Fibroblast of mammary gland (primary cell): ENCODE measurements at regions not wholly inside any gene's neighbourhood (a gene's known extent, or its start where the extent isn't known, plus 50 kb on each side); places are given as distances from the start of the nearest gene placed in this dataset.

Source experiments
- DNase-seq: peaks from one replicate; pipeline ENCODE4 v3.0.0-alpha.2; 2010; ENCODE audit warnings: low read depth
- H3K4me3 ChIP-seq: 2 replicates; pipeline ENCODE4 v1.5.1; 2011; ENCODE audit warnings: low read depth, mild to moderate bottlenecking, low read length, moderate library complexity; ENCODE audit not compliant: control insufficient read depth
- TF ChIP-seq, protein P1 (sequence below): conservative IDR thresholded peaks from 2 replicates; pipeline ENCODE4 v1.5.1; 2011; ENCODE audit warnings: low read depth, low read length, inconsistent platforms; ENCODE audit not compliant: control insufficient read depth, insufficient read depth

DNA sequence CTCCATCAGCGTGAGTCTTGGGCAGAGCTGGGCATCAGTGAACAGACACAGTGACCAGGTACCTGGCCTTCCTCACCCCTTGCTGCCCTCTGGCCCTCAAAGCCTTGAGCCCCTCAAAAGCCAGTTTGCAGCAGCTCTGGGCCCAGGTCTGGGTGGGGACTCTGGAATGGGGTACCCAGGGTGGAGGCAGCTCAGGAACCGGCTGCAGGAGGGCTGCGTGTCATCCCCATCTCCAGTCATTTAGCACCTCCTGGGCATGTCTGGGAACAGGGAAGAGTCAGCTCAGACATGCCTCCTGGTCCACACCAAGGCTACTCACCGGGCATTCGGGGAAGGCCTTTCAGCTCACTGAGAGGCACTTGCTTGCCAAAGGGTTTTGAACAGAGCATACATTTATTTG is 503.3 kb downstream of the TCERG1L start:
- no peak overlapping the region for H3K4me3 ChIP-seq
- no peak for DNase-seq
- TF ChIP-seq, protein P1, sequence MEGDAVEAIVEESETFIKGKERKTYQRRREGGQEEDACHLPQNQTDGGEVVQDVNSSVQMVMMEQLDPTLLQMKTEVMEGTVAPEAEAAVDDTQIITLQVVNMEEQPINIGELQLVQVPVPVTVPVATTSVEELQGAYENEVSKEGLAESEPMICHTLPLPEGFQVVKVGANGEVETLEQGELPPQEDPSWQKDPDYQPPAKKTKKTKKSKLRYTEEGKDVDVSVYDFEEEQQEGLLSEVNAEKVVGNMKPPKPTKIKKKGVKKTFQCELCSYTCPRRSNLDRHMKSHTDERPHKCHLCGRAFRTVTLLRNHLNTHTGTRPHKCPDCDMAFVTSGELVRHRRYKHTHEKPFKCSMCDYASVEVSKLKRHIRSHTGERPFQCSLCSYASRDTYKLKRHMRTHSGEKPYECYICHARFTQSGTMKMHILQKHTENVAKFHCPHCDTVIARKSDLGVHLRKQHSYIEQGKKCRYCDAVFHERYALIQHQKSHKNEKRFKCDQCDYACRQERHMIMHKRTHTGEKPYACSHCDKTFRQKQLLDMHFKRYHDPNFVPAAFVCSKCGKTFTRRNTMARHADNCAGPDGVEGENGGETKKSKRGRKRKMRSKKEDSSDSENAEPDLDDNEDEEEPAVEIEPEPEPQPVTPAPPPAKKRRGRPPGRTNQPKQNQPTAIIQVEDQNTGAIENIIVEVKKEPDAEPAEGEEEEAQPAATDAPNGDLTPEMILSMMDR, result no peak

DNA sequence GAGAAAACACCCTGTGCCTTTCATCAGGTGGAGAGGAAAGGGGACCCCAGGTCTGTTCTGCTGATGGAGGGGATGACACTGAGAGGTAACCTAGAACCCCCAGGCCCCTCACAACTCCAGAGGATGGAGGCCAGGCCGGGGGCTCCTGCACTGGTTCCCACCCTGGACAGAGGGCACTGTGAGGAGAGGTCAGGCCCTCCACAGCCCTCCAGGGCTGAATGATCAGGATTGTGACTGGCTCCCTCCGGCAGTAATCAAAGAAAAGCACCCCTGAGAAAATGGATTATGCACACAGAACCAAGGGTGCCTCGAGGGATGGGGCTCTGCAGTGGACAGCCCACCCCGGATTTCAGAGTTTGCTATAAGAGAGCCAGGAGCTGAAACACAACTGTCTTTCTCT is 502.8 kb downstream of the TCERG1L start:
- H3K4me3 ChIP-seq, result no peak overlapping the region
- TF ChIP-seq, protein P1, result no peak
- DNase-seq, result no peak

DNA sequence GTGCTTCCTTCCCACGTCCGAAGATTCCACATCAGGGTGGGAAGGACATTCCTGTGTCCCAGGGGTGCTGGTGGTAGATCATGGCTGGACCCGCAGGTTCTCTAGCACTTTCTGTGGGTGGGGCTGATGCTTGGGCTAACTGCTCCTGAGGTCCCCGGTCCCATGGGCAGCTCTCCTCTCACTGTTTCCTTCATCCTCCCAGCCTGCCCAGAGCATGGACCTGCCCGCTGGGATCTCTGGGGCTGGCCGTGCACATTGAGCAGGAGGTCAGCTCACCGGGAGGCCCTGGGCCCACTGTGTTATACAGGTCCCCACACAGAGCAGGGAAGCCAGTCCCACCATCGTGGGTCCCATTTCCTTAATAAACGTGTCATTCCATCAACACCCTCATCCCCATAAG is 502.3 kb downstream of the TCERG1L start:
- no peak overlapping the region for H3K4me3 ChIP-seq
- DNase-seq, result no peak
- TF ChIP-seq, protein P1, result no peak

DNA sequence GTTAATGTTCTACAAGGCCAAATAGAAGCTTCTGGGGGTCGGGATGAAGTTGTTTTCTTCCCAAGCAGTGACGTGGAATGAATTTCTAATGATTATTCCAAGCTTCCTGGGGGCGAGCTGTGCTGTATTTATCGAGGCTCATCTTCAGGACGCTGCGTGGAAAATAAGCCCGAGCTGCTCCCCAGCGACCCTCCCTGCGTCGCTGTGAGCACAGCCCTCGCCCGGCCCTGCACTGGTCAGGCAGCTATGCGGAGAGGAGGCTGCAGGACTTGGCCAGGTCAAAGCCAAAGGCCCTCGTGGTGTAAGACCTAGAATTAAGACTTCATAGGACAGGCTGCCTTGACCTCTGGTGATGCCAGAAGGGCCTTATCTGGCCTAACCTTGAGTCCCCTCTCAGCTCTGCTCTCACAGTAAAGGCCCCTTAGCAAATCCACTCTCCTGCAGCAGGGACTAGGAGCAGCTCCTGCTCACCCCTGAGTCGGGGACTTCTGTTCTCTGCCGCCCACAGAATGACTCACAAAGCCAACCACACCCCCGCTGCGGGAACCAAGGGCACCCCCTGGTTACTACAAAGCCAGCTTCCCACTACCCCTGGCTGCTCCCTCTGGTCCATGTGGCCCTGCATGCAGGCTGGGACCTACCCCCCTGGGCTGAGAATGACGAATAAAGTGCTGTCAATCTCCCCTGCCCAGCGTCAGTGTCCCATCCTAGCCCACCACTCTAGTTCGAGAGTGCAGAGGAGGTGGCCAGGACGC is 501.6 kb downstream of the TCERG1L start:
- no peak overlapping the region for H3K4me3 ChIP-seq
- DNase-seq, result no peak
- TF ChIP-seq, protein P1, result no peak

DNA sequence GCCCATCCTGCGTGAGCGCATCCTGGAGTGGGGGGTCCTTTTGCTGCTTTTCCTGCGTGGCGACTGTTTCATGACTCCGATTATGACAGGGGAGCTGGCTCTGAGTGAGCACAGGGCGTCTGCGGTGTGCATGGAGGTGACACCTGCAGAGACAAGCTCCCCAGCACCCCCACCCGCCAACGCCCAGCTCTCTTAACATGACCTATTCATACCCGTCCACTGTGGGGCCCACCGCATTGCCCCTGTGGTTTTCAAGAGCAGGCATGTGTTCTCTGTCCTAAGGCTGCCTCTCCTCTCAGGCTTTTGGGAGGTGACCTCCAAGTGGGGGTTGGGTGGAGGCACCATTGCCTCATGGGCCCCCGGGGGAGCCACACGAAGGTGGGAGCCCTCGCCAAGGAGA is 500.7 kb downstream of the TCERG1L start:
- DNase-seq, result no peak
- TF ChIP-seq, protein P1, result no peak
- H3K4me3 ChIP-seq, result no peak overlapping the region

DNA sequence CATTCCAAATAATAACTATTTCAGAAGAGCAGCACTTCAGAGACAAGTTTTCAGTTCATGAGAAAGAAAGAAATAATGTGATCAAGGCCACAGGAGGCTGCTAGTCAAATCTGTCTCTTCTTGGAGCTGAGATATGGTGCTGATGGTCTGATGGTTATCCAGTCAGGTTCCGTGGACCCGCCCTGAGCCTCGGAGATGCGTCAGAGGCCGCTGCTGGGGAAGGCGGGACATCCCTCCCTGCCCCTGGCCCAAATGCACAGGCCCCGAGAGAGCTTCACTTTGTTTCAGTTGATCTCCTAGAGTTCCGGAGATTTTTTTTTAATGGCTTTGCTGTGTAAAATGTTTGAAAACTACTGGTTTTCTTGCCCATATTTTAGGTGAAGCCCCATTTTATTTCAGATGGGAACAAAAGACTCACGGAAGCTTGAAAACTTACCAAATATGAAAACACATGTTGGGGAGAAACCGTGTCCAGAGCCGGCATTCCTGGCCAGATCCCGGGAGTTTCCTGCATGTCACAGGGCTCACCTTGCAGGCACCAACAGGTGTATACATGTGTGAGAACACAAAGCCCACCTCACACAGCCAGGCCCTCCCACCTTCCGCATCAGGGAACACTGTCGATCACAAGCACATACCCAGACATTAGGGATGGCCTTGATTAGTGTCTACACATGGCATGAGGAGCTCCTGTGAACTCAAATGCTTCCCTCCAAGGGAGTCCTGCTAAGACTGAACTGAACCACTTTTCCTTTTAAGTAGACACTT is 499.0 kb downstream of the TCERG1L start:
- no peak overlapping the region for H3K4me3 ChIP-seq
- DNase-seq, result no peak
- TF ChIP-seq, protein P1, result no peak
